GM12891 (cell line): ENCODE measurements at regions not wholly inside any gene's neighbourhood (a gene's known extent, or its start where the extent isn't known, plus 50 kb on each side); places are given as distances from the start of the nearest gene placed in this dataset.
"Not testable (repeated sequence)": the region's sequence is repeated elsewhere in the genome, so short reads cannot be mapped to it uniquely, and the experiment has no call there.

Source experiments
- POLR2A ChIP-seq: IDR thresholded peaks from 2 replicates; pipeline ENCODE4 v1.6.1; 2011; ENCODE audit warnings: low read depth, low read length, control low read depth
- POU2F2 ChIP-seq: IDR thresholded peaks from 2 replicates; pipeline ENCODE4 v1.6.1; 2011; ENCODE audit warnings: low read depth, mild to moderate bottlenecking, control low read depth, low read length, moderate library complexity
- TAF1 ChIP-seq: IDR thresholded peaks from 2 replicates; pipeline ENCODE4 v1.6.1; 2011; ENCODE audit warnings: low read depth, low read length, control low read depth

DNA sequence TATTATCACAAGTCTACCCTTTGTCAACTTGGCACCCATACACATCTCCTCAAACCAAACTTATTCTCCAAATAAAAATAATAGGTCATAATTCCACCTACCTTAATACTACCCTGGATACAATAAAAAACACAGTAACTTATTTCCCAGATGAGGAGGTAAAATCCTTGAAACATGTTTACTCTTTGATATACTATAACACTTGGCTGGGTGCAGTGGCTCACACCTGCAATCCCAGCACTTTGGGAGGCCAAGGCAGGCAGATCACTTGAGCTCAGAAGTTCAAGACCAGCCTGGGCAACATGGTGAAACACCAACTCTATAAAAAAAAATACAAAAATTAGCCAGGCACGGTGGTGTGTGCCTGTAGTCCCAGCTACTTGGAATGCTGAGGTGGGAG lies 54.4 kb upstream of the PRSS3 start:
- TF ChIP-seq POLR2A, POU2F2, TAF1: not testable (repeated sequence)
